Transverse colon (tissue), 4 donors: ENCODE measurements at regions not wholly inside any gene's neighbourhood (a gene's known extent, or its start where the extent isn't known, plus 50 kb on each side); places are given as distances from the start of the nearest gene placed in this dataset.
"Not testable (repeated sequence)": the region's sequence is repeated elsewhere in the genome, so short reads cannot be mapped to it uniquely, and the experiment has no call there.

ENCODE experiments used
- DNase-seq: peaks from one replicate; pipeline ENCODE4 v3.0.0-alpha.2; 2019
- H3K27ac ChIP-seq, 4 donors: fragments of 200-600 bp; sonication (generic); 2 replicates each; pipeline ENCODE4 v1.5.1; 2016 to 2018; ENCODE audit warnings: inconsistent platforms in 4 of 4
- H3K27me3 ChIP-seq: fragments of 200-600 bp; sonication (generic); 2 replicates; pipeline ENCODE4 v1.5.1; 2017; ENCODE audit warnings: inconsistent platforms
- H3K36me3 ChIP-seq, 4 donors: fragments of 200-600 bp; sonication (generic); 2 replicates each; pipeline ENCODE4 v1.5.1; 2017 to 2019; ENCODE audit warnings: inconsistent platforms in 4 of 4
- H3K4me1 ChIP-seq, 4 donors: fragments of 200-600 bp; sonication (generic); 2 replicates each; pipeline ENCODE4 v1.5.1; 2017 to 2020; ENCODE audit warnings: inconsistent platforms in 4 of 4
- H3K4me3 ChIP-seq, 4 donors: fragments of 200-600 bp; sonication (generic); 1 replicate in 1 of 4; 2 replicates in 3 of 4; pipeline versions ENCODE4 v1.5.1 to v1.6.1; 2017 to 2019; ENCODE audit warnings: inconsistent platforms in 4 of 4
- H3K9me3 ChIP-seq, 2 donors: fragments of 200-600 bp; sonication (generic); 2 replicates each; pipeline ENCODE4 v1.5.1; 2017 to 2019; ENCODE audit warnings: inconsistent platforms in 2 of 2
- CTCF ChIP-seq, 5 experiments: fragments of 200-600 bp in 3 of 5; fragments of 450-650 bp in 2 of 5; sonication (generic) in 3 of 5; IDR thresholded peaks; 1 replicate in 2 of 5; 2 replicates in 3 of 5; pipeline ENCODE4 v1.5.1; 2016 to 2017; ENCODE audit warnings: antibody characterized with exemption in 5 of 5, inconsistent platforms in 3 of 5, mild to moderate bottlenecking in 2 of 5, moderate library complexity in 1 of 5
- EP300 ChIP-seq: sonication (generic); formaldehyde crosslinking; IDR thresholded peaks from one replicate; pipeline ENCODE4 v1.6.1; 2017; ENCODE audit warnings: antibody characterized with exemption, low read depth
- POLR2A ChIP-seq: fragments of 450-650 bp; IDR thresholded peaks from one replicate; pipeline ENCODE4 v1.6.1; 2016; ENCODE audit warnings: antibody characterized with exemption, mild to moderate bottlenecking, moderate library complexity
- POLR2AphosphoS5 ChIP-seq, 3 donors: sonication (generic); formaldehyde crosslinking; IDR thresholded peaks; one replicate each; pipeline ENCODE4 v1.6.1; 2016; ENCODE audit warnings: antibody characterized with exemption in 3 of 3
- WGBS, 2 donors: methylation state at CpG; one replicate each; pipeline ENCODE4 v1.1.5; 2018; ENCODE audit warnings: low coverage in 1 of 2; 5-methylcytosine and 5-hydroxymethylcytosine counted together
- in situ Hi-C, 4 donors: fragments of 200-750 bp; cut with MboI; loops; one replicate each; pipeline versions ENCODE4 v1.15.0 to v1.15.1; 2017; ENCODE audit warnings: low sequenced_read_pairs in 3 of 4, low pct_ligation_motif_present in 1 of 4, low pct_unique_long_range_greater_than_20kb in 1 of 4
- intact Hi-C: fragments of 100-400 bp; cut with DNase I; formaldehyde crosslinking; loops from one replicate; pipeline ENCODE4 v1.15.1; 2023; ENCODE audit warnings: low total_unique reads

GRCh38 chr3:82633319-82633718 lies 871.9 kb upstream of the GBE1 start:
- Histone ChIP-seq H3K4me3 (no peak overlapping the region), H3K27me3 (no peaks in the 10 kb centered on the region), H3K9me3 (peaks cover 0 to 8% of the 10 kb centered on the region in 2 donors), H3K4me1 (no peaks in the 10 kb centered on the region), H3K27ac (no peak overlapping the region), H3K36me3 (no peaks in the 10 kb centered on the region)
- intact Hi-C loops, result no loop called here
- DNase-seq, result no peak
- TF ChIP-seq POLR2A (no peak), CTCF (IDR thresholded peaks at IDR 0.05) (no peak), EP300 (no peak), POLR2AphosphoS5 (IDR thresholded peaks at IDR 0.05) (no peak)
- WGBS, 2 donors, result 33 to 55% methylated on average over 1 of the region's 1 CpG
- in situ Hi-C loops, result no loop called here

- intact Hi-C loops (no loop called here), in situ Hi-C loops (no loop called here)
- no peak overlapping the region for H3K27ac ChIP-seq
- TF ChIP-seq POLR2A (no peak), EP300 (no peak), POLR2AphosphoS5 (IDR thresholded peaks at IDR 0.05) (no peak), CTCF (IDR thresholded peaks at IDR 0.05) (no peak)
- no peaks in the 10 kb centered on the region for H3K9me3 ChIP-seq
- H3K4me3 ChIP-seq, result no peak overlapping the region
- H3K27me3 ChIP-seq, result no peaks in the 10 kb centered on the region
- H3K4me1 ChIP-seq, result no peaks in the 10 kb centered on the region
- 75 to 84% methylated on average over 3 of the region's 3 CpGs for WGBS, 2 donors
- DNase-seq, result no peak
- H3K36me3 ChIP-seq, result no peaks in the 10 kb centered on the region
These were observed 868.5 kb upstream of the GBE1 start for GRCh38 chr3:82629937-82630336.

GRCh38 chr3:82628385-82629014 lies 867.1 kb upstream of the GBE1 start:
- intact Hi-C loops, result no loop called here
- no peak for DNase-seq
- Histone ChIP-seq H3K4me1 (no peaks in the 10 kb centered on the region), H3K27me3 (no peaks in the 10 kb centered on the region), H3K9me3 (no peaks in the 10 kb centered on the region), H3K4me3 (no peak overlapping the region), H3K36me3 (no peaks in the 10 kb centered on the region), H3K27ac (no peak overlapping the region)
- 49 to 74% methylated on average over 4 of the region's 4 CpGs for WGBS, 2 donors
- no peak for TF ChIP-seq POLR2AphosphoS5 (IDR thresholded peaks at IDR 0.05)
- in situ Hi-C loops, result no loop called here

- no peaks in the 10 kb centered on the region for H3K27me3 ChIP-seq
- H3K4me3 ChIP-seq, result no peak overlapping the region
- in situ Hi-C loops (no loop called here), intact Hi-C loops (no loop called here)
- 75 to 89% methylated on average over 5 of the region's 5 CpGs for WGBS, 2 donors
- H3K27ac ChIP-seq, result no peak overlapping the region
- H3K36me3 ChIP-seq, result no peaks in the 10 kb centered on the region
- TF ChIP-seq POLR2AphosphoS5 (IDR thresholded peaks at IDR 0.05) (no peak), POLR2A (no peak), CTCF (IDR thresholded peaks at IDR 0.05) (no peak), EP300 (no peak)
- no peaks in the 10 kb centered on the region for H3K4me1 ChIP-seq
- DNase-seq, result no peak
- no peaks in the 10 kb centered on the region for H3K9me3 ChIP-seq
These were observed 866.3 kb upstream of the GBE1 start for GRCh38 chr3:82627733-82628132.

GRCh38 chr3:82620744-82621143 lies 859.3 kb upstream of the GBE1 start:
- H3K27me3 ChIP-seq, H3K9me3 ChIP-seq, in situ Hi-C loops, intact Hi-C loops, DNase-seq, H3K27ac ChIP-seq, H3K36me3 ChIP-seq, H3K4me1 ChIP-seq, H3K4me3 ChIP-seq: not testable (repeated sequence)
- 80 to 84% methylated on average over 3 of the region's 3 CpGs for WGBS, 2 donors
